A549 (cell line): ENCODE measurements at regions not wholly inside any gene's neighbourhood (a gene's known extent, or its start where the extent isn't known, plus 50 kb on each side); places are given as distances from the start of the nearest gene placed in this dataset.

Source experiments
- ATAC-seq, 2 experiments: fragments of 200-7000 bp in 1 of 2; fragments of >200 bp in 1 of 2; cut with Nextera tagmentation in 1 of 2; cut with Tn5 transposase in 1 of 2; 3 replicates each; pipeline versions ENCODE4 v1.8.0 to v1.9.1; 2018 to 2020; ENCODE audit warnings: mild to moderate bottlenecking in 1 of 2, moderate library complexity in 1 of 2
- CTCF ChIA-PET: fragments of 300-600 bp; sonication (Branson Sonifier 250); formaldehyde crosslinking; extraction: SDS; loops from one replicate; lab custom pipeline; 2021; ENCODE audit warnings: antibody characterized with exemption, inconsistent platforms; lab: Yijun Ruan, JAX
- POLR2A ChIA-PET: fragments of 350-600 bp; formaldehyde crosslinking; extraction: SDS; loops from one replicate; lab custom pipeline; 2021; ENCODE audit warnings: antibody characterized with exemption, inconsistent platforms; lab: Yijun Ruan, JAX
- DNase-seq, 2 experiments: peaks; one replicate each; pipeline versions ENCODE4 v3.0.0 to v3.0.0-alpha.2; 2011 to 2016; ENCODE audit warnings: low read depth in 1 of 2, low spot score in 1 of 2
- FAIRE-seq: peaks from 2 replicates; lab custom pipeline; 2011; peaks lifted over from hg19 to GRCh38; lab: Jason Lieb, UNC
- H3K27ac ChIP-seq, 2 experiments: fragments of >200 bp; sonication (Bioruptor Twin); formaldehyde crosslinking; 3 replicates each; pipeline ENCODE4 v1.5.1; 2016 to 2017
- H3K4me1 ChIP-seq: fragments of >200 bp; sonication (Bioruptor Twin); formaldehyde crosslinking; 3 replicates; pipeline ENCODE4 v1.6.1; 2016
- H3K4me2 ChIP-seq: fragments of >200 bp; sonication (Bioruptor Twin); formaldehyde crosslinking; 3 replicates; pipeline ENCODE4 v1.6.1; 2016
- H3K4me3 ChIP-seq: fragments of >200 bp; sonication (Bioruptor Twin); formaldehyde crosslinking; 3 replicates; pipeline ENCODE4 v1.5.1; 2016
- H3K9me3 ChIP-seq: fragments of >200 bp; sonication (Bioruptor Twin); formaldehyde crosslinking; 3 replicates; pipeline ENCODE4 v1.6.1; 2016
- ATOH8 ChIP-seq: fragments of 250-450 bp; sonication (Bioruptor Pico); IDR thresholded peaks from 2 replicates; pipeline ENCODE4 v1.5.0; 2020; ENCODE audit warnings: low read depth, mild to moderate bottlenecking, moderate library complexity
- CBX2 ChIP-seq: fragments of 200-600 bp; sonication (generic); IDR thresholded peaks from 2 replicates; pipeline ENCODE4 v1.6.1; 2016; ENCODE audit warnings: low read depth, mild to moderate bottlenecking, borderline replicate concordance
- CBX8 ChIP-seq: fragments of 200-600 bp; sonication (generic); IDR thresholded peaks from 2 replicates; pipeline ENCODE4 v1.6.1; 2016
- E2F6 ChIP-seq: IDR thresholded peaks from 2 replicates; pipeline ENCODE4 v1.6.1; 2012; ENCODE audit warnings: low read depth, borderline replicate concordance
- EHF ChIP-seq: fragments of 250-450 bp; sonication (Bioruptor Pico); IDR thresholded peaks from 2 replicates; pipeline ENCODE4 v1.5.0; 2020; ENCODE audit warnings: mild to moderate bottlenecking
- EHMT2 ChIP-seq: fragments of 200-600 bp; sonication (generic); IDR thresholded peaks from 2 replicates; pipeline ENCODE4 v1.6.1; 2016; ENCODE audit warnings: antibody characterized with exemption, low read depth, mild to moderate bottlenecking, moderate library complexity
- EP300 ChIP-seq, 2 experiments: fragments of >200 bp; sonication (Bioruptor Twin); formaldehyde crosslinking; IDR thresholded peaks; 2 replicates in 1 of 2; 3 replicates in 1 of 2; pipeline ENCODE4 v1.6.1; 2016 to 2017
- FOSB ChIP-seq: fragments of 250-450 bp; sonication (Bioruptor Pico); IDR thresholded peaks from 2 replicates; pipeline ENCODE4 v1.5.0; 2020; ENCODE audit warnings: mild to moderate bottlenecking, moderate library complexity
- FOSL2 ChIP-seq, 2 experiments: fragments of 450-650 bp in 1 of 2; fragments of >200 bp in 1 of 2; sonication (Bioruptor Twin) in 1 of 2; formaldehyde crosslinking; IDR thresholded peaks; 2 replicates each; pipeline versions ENCODE4 v1.5.0 to v1.6.1; 2016 to 2020; ENCODE audit warnings: mild to moderate bottlenecking in 1 of 2, moderate library complexity in 1 of 2
- GATA3 ChIP-seq: IDR thresholded peaks from 2 replicates; pipeline ENCODE4 v1.6.1; 2012; ENCODE audit warnings: borderline replicate concordance
- HOXA7 ChIP-seq: fragments of 250-450 bp; sonication (Bioruptor Pico); IDR thresholded peaks from 2 replicates; pipeline ENCODE4 v1.5.0; 2020; ENCODE audit warnings: mild to moderate bottlenecking, moderate library complexity
- HOXB5 ChIP-seq: fragments of 250-450 bp; sonication (Bioruptor Pico); IDR thresholded peaks from 2 replicates; pipeline ENCODE4 v1.5.0; 2020; ENCODE audit warnings: mild to moderate bottlenecking, moderate library complexity
- JUN ChIP-seq, 2 experiments: fragments of >200 bp; sonication (Bioruptor Twin); formaldehyde crosslinking; IDR thresholded peaks; 2 replicates in 1 of 2; 3 replicates in 1 of 2; pipeline ENCODE4 v1.6.1; 2016 to 2017
- KDM1A ChIP-seq: fragments of 200-600 bp; sonication (generic); IDR thresholded peaks from 2 replicates; pipeline ENCODE4 v1.6.1; 2016; ENCODE audit warnings: low read depth, mild to moderate bottlenecking
- KDM5A ChIP-seq: fragments of 200-600 bp; sonication (generic); IDR thresholded peaks from 2 replicates; pipeline ENCODE4 v1.6.1; 2016; ENCODE audit warnings: antibody characterized with exemption, mild to moderate bottlenecking
- MAFK ChIP-seq: fragments of 450-650 bp; IDR thresholded peaks from 2 replicates; pipeline ENCODE4 v1.6.1; 2014; ENCODE audit not compliant: partially characterized antibody
- MAX ChIP-seq: IDR thresholded peaks from 2 replicates; pipeline ENCODE4 v1.6.1; 2012
- MYC ChIP-seq: IDR thresholded peaks from 2 replicates; pipeline ENCODE4 v1.6.1; 2012; ENCODE audit warnings: mild to moderate bottlenecking, inconsistent platforms, low read length, improper control_type of control experiment, borderline replicate concordance
- NR3C1 ChIP-seq: fragments of >200 bp; sonication (Bioruptor Twin); formaldehyde crosslinking; IDR thresholded peaks from 3 replicates; pipeline ENCODE4 v1.6.1; 2017
- PBX3 ChIP-seq: IDR thresholded peaks from 2 replicates; pipeline ENCODE4 v1.6.1; 2012
- RARB ChIP-seq: fragments of 250-450 bp; sonication (Bioruptor Pico); IDR thresholded peaks from 2 replicates; pipeline ENCODE4 v1.8.0; 2021; ENCODE audit warnings: mild to moderate bottlenecking, moderate library complexity
- RCOR1 ChIP-seq: fragments of 150-350 bp; IDR thresholded peaks from 2 replicates; pipeline ENCODE4 v1.6.1; 2014; ENCODE audit warnings: antibody characterized with exemption, low read length, low read depth
- RNF2 ChIP-seq: fragments of 200-600 bp; sonication (generic); IDR thresholded peaks from 2 replicates; pipeline ENCODE4 v1.6.1; 2016; ENCODE audit warnings: low read depth, mild to moderate bottlenecking, antibody characterized with exemption, moderate library complexity, borderline replicate concordance
- SMC3 ChIP-seq: fragments of >200 bp; sonication (Bioruptor Twin); formaldehyde crosslinking; IDR thresholded peaks from 3 replicates; pipeline ENCODE4 v1.6.1; 2018; ENCODE audit warnings: inconsistent platforms
- SREBF2 ChIP-seq: fragments of 450-650 bp; IDR thresholded peaks from 2 replicates; pipeline ENCODE4 v1.6.1; 2014; ENCODE audit warnings: mild to moderate bottlenecking, moderate library complexity
- ZNF302 ChIP-seq: fragments of 250-450 bp; sonication (Bioruptor Pico); IDR thresholded peaks from 2 replicates; pipeline ENCODE4 v1.9.0; 2021; ENCODE audit warnings: inconsistent platforms, mild to moderate bottlenecking, moderate library complexity
- ZSCAN20 ChIP-seq: fragments of 250-450 bp; sonication (Bioruptor Pico); IDR thresholded peaks from 2 replicates; pipeline ENCODE4 v1.8.0; 2022; ENCODE audit warnings: mild to moderate bottlenecking, moderate library complexity
- WGBS: methylation state at CpG from one replicate; pipeline ENCODE4 v1.1.6; 2017; ENCODE audit errors: missing lambda C conversion rate; 5-methylcytosine and 5-hydroxymethylcytosine counted together
- TF ChIP-seq, protein P1 (sequence below): fragments of >200 bp; sonication (Bioruptor Twin); formaldehyde crosslinking; IDR thresholded peaks from 3 replicates; pipeline ENCODE4 v1.6.1; 2016
- TF ChIP-seq, protein P2 (sequence below): fragments of >200 bp; sonication (Bioruptor Twin); formaldehyde crosslinking; IDR thresholded peaks from 3 replicates; pipeline ENCODE4 v1.5.1; 2016

DNA sequence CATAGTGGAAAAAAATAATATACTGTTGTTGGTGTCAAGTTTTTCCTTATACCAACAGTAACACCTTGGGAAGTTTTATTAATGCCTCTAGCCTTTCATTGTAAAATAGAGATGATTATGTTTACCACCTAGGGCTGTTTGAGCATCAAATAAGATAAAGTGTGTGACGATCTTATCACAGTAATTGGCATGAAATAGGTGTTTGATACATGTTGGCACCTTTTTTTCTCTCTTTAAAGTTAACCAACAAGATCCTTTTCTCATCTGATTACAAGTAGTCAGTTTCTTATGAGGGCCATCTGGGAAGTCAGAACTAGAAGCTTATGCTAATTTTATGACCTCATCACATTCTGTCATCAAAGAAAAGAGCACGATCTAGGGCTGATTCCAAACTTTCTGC lies 669.5 kb downstream of the CCSER2 start:
- ATAC-seq, result no peak
- FAIRE-seq, result no peak
- POLR2A ChIA-PET, result no interaction called here
- 3% methylated on average over 2 of the region's 2 CpGs for WGBS
- TF ChIP-seq JUN (IDR thresholded peaks at IDR 0.05) (no peak), HOXA7 (CRISPR knock-in tag) (no peak), ZSCAN20 (CRISPR knock-in tag) (no peak), EP300 (IDR thresholded peaks at IDR 0.05) (no peak), EHF (CRISPR knock-in tag) (no peak), FOSB (CRISPR knock-in tag) (no peak), MAFK (no peak), MYC (no peak), CBX8 (no peak), KDM5A (no peak), KDM1A (no peak), FOSL2 (IDR thresholded peaks at IDR 0.05) (no peak), FOSL2 (CRISPR knock-in tag; IDR thresholded peaks at IDR 0.05) (no peak), SREBF2 (no peak)
- TF ChIP-seq, all 56 proteins: peak for 0
- Histone ChIP-seq H3K4me3 (no peak overlapping the region), H3K4me2 (no peak overlapping the region), H3K27ac (no peak overlapping the region), H3K4me1 (no peaks in the 10 kb centered on the region), H3K9me3 (no peaks in the 10 kb centered on the region)
- CTCF ChIA-PET, result interaction anchor here (0.6 kb wide), 1 partner anchor 271 kb away, joined by 3 read pairs; no protein-coding TSS in a partner anchor
- no peak for DNase-seq

GRCh38 chr10:84999929-85000328 lies 671.5 kb downstream of the CCSER2 start:
- FAIRE-seq (no peak), DNase-seq (no peak), ATAC-seq (no peak)
- Histone ChIP-seq H3K9me3 (no peaks in the 10 kb centered on the region), H3K27ac (no peak overlapping the region), H3K4me1 (no peaks in the 10 kb centered on the region), H3K4me3 (no peak overlapping the region), H3K4me2 (no peak overlapping the region)
- ChIA-PET CTCF (no interaction called here), POLR2A (no interaction called here)
- TF ChIP-seq MAX (no peak), RCOR1 (no peak), RARB (CRISPR knock-in tag) (no peak), ATOH8 (CRISPR knock-in tag) (no peak), RNF2 (no peak), E2F6 (no peak), HOXB5 (CRISPR knock-in tag) (no peak), SMC3 (no peak), CBX2 (no peak), ZSCAN20 (CRISPR knock-in tag) (no peak), EHMT2 (no peak), ZNF302 (no peak), NR3C1 (no peak), PBX3 (no peak), GATA3 (no peak)
- TF ChIP-seq, protein P1, sequence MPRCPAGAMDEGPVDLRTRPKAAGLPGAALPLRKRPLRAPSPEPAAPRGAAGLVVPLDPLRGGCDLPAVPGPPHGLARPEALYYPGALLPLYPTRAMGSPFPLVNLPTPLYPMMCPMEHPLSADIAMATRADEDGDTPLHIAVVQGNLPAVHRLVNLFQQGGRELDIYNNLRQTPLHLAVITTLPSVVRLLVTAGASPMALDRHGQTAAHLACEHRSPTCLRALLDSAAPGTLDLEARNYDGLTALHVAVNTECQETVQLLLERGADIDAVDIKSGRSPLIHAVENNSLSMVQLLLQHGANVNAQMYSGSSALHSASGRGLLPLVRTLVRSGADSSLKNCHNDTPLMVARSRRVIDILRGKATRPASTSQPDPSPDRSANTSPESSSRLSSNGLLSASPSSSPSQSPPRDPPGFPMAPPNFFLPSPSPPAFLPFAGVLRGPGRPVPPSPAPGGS, result no peak
- TF ChIP-seq, protein P2, sequence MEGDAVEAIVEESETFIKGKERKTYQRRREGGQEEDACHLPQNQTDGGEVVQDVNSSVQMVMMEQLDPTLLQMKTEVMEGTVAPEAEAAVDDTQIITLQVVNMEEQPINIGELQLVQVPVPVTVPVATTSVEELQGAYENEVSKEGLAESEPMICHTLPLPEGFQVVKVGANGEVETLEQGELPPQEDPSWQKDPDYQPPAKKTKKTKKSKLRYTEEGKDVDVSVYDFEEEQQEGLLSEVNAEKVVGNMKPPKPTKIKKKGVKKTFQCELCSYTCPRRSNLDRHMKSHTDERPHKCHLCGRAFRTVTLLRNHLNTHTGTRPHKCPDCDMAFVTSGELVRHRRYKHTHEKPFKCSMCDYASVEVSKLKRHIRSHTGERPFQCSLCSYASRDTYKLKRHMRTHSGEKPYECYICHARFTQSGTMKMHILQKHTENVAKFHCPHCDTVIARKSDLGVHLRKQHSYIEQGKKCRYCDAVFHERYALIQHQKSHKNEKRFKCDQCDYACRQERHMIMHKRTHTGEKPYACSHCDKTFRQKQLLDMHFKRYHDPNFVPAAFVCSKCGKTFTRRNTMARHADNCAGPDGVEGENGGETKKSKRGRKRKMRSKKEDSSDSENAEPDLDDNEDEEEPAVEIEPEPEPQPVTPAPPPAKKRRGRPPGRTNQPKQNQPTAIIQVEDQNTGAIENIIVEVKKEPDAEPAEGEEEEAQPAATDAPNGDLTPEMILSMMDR, result no peak
- 35% methylated on average over 4 of the region's 4 CpGs for WGBS
